NCI-H187 treated with DMSO at 0.1 percent for 48 hours (cell line): ENCODE measurements at regions not wholly inside any gene's neighbourhood (a gene's known extent, or its start where the extent isn't known, plus 50 kb on each side); places are given as distances from the start of the nearest gene placed in this dataset.
"Not testable (repeated sequence)": the region's sequence is repeated elsewhere in the genome, so short reads cannot be mapped to it uniquely, and the experiment has no call there.

Experiments used
- DNase-seq: peaks from one replicate; lab custom pipeline; 2025; lab: John Stamatoyannopoulos, UW

DNA sequence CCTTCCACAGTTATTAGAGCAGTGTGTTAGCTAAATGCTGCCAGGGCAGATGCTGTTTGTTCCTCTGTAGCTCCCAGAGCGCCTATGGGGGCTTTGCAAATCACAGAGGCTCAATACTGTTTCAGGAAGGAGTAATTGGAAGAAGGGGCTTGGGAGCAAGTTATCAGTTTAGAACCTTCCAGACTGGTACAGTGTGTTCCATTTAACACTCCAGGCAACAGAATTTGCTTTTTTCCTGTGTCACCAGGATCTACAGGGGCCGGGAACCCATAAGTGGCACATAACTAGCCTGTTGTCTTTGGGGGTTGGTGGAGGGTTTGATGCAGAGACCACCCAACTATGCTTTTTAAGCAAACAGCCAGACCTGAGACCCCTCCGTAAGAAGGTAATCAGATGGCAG is 307.3 kb upstream of the KCNN2 start:
- no peak for DNase-seq

DNA sequence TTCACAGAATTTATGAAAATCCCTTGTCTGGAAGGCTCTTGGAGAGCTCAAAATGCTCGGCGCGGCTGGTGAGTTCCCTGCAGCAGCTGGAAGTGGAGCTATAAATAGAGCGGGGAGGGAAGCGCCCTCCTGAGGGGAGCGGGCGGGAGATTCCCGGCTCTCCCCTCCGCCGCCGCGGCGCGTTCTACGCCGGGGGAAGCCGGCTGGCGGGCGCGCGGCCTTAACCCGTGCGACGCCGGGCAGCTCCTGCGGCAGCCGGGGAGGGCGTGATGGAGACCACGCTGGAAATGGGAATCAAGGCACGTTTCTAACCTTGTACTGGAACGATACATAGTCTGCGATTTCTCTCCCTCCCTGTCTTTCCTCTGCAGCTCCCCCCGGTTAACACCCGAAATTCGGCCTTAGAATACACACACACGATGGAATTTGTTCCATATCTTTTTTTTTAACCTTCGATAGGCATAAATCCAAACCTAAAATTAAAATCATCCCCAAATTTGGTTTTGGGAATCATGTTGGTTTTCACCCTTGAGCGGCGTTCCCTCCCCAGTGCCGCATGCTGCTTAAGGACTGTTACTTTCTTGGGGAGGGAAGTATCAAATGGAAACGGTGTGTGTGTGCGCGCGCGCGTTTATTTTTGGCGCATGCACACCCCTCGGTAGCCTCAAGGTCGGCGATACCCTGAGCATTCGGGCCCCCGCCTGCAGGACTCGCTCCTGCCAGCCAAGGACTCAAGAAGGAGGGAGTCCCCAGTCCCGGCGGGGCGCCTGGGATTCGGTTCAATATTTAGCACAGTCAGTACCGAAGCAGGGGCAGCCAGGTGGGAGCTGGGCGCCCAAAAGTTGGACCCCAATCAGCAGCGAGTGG is 306.3 kb upstream of the KCNN2 start:
- DNase-seq, result peak; percentile 25

DNA sequence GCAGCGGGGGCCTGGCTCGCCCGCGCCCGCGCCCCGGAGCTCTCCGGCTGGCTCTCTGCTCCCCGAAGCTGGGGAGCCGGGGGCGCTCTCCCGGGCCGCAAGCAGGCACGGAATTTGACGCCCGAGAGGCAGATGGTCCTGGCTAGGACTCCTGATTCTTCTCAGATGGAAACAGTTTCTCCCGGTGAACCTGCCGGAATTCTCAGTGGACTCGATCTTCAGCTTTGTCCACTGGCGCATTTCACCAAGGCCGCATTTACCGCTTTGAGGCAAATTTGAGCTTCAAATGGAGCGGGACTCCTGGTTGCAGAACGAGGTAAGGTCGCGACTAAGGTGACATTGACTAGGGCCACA is 305.7 kb upstream of the KCNN2 start:
- no peak for DNase-seq

DNA sequence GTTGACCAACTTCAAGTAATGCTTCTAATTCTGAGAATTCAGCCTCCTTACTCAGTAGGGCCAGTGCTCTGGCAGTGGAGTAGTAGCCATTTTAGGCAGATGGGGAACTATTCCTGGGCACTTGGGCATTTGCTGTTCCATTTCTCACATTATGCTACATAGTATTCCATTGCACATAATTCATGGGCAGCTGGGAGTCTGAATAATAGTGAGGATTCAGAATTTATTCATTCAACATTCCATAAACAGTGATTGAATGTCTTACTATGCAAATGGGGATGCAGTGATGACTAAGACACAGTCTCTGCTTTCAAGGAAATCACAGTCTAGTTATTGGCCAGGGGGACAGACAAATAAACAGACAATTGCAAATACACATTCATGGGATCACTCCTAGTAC is 301.0 kb upstream of the KCNN2 start:
- DNase-seq, result no peak

DNA sequence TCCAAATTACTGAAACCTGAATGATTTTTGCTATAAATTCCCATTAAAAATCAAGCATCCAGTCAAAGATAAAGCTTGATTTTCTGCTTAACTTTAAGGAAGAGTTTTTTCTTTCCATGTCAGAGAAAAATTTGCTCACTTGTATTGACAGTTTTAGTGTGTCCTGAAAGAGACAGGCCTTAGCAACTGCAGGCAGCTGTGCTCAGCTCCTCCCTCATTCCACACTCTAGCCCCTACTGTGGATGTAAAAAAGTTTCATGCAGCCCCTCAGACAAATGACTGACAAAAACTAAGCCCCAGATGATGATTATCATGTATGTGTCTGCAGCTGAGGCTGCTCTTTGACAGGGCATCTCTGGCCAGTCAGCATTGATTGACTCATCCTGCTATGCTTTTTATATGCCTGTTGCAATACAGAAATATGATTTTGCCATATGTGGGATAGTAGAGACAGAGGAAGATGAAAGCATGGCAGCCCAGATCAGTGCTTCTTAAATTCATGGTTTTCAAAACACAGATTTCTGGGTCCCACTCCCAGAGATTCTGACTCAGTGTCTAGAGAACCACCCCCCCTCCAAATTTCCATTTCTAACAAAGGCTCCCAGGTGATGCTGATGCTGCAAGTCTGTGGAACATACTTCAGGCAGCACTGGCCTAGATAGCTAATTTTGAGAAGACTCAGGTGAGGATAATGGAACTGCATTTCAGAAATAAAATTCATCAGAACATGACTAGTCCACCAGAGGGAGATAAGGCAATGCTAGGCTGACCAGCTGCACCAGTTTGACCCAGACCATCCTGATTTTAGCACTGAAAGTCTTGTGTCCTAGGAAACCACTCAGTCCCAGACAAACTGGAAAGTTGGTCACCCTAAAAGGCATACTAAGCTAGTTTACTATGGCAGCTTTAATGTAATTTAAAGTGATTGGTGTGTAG is 298.7 kb upstream of the KCNN2 start:
- no peak for DNase-seq

GRCh38 chr5:114065912-114066311 is 296.0 kb upstream of the KCNN2 start:
- no peak for DNase-seq

DNA sequence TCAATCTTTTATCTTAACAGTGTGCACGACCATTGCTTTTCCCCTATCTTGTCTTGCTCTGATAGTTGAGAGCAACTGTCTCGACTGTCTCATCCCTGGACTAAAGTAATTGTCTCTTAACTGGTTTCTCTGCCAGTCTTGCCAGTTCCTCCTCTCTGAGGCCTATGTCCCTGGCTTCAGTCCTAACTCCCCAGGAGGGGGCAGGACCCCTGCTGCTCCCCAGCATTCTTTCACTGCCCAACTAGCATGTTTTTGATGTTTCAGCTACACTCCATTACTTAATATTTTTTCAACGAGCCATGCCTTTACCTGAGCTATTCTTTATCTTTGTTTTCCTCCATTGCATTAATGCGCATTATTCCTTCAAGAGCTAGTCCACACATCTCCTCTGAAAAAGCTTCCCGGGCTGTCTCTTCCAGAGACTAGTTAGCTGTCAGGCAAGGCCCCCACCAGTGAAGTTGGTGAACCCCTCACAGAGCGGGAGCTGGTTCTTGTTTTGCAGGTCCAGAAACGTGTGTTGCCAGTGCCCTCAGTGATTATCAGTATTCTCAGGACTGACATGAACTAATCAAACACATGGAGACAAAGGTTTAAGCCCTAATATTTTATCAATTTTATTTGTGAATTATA is 291.7 kb upstream of the KCNN2 start:
- DNase-seq, result no peak

- DNase-seq, result no peak
These were observed 272.6 kb upstream of the KCNN2 start for GRCh38 chr5:114089259-114089658.

- no peak for DNase-seq
These were observed 264.3 kb upstream of the KCNN2 start for GRCh38 chr5:114097570-114097969.

DNA sequence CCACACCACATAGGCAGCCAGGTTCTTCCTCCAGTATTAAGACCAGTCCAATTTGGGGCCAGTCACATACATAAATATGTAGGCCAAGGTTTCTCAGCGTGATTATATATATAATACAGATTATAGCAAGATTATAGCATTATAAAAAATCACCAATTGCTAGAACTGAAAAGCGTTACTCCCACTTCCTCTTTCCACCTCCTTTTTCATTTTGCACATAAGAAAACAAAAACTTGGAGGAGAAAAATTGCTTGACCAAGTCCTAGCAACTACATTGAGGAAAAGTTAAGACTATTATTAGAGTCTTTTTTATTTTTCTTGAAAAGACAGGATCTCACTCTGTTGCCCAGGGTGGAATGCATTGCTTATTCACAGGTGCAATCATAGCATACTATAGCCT is 262.7 kb upstream of the KCNN2 start:
- DNase-seq, result no peak

GRCh38 chr5:114101153-114101552 is 260.7 kb upstream of the KCNN2 start:
- DNase-seq, result no peak

DNA sequence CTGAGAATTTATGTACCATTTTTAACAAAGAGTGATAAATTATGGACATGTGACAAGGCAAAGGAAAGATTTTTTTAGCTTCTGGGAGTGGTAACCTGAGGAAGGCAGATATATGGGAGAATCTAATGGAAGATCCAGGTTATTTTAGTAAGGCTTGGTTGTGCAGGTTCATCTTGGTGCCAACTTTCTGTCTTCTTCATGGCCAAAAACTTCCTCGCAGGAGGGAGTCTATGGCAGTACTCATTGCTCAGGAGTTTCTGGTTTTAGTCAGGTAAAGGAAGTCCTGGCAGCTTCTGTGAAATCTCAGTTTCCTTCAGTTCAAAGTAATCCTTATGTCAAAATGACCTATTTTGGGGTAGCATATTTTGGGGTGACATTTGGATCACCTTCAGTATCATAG is 248.3 kb upstream of the KCNN2 start:
- no peak for DNase-seq

GRCh38 chr5:114116981-114117380 is 244.9 kb upstream of the KCNN2 start:
- DNase-seq, result no peak

DNA sequence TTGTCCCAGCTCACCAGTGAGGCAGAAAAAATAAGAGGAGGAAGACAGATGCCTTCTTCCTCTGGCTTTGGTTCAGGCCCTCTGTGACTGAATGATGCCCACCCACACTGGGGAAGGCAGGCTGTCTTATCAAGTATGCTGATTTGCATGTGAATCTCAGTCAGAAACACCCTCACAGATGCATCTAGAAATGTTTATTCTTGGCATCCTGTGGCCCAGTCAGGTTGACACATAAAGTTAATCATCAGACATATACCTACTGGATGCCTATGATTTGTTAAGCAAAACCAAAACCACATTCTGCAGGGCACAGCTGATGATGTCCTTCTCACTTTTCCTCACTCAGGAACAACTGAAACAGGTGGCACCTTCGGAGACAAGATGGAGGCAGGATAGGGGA is 243.4 kb upstream of the KCNN2 start:
- DNase-seq, result no peak

DNA sequence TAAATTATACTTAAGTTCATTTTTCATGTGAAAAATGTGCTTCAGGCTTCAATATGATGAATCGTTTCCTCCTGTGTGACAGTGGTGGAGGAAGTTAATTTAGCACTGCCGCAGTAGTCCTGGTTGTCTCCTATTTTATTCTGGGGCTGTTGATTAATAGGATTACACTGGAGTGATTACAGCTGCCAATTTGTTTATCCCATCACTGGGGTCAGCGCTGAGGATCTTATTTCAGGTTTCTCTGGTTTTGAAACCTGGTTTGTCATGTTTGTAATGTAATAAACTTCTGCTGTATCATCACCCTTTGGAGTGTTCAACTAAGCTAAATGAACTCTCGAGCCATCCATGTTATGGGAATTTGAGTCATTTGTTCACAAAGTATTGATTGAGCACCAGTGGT is 241.7 kb upstream of the KCNN2 start:
- no peak for DNase-seq

GRCh38 chr5:114122852-114123251 is 239.0 kb upstream of the KCNN2 start:
- DNase-seq, result no peak

- no peak for DNase-seq
These were observed 238.2 kb upstream of the KCNN2 start for GRCh38 chr5:114123654-114124053.

DNA sequence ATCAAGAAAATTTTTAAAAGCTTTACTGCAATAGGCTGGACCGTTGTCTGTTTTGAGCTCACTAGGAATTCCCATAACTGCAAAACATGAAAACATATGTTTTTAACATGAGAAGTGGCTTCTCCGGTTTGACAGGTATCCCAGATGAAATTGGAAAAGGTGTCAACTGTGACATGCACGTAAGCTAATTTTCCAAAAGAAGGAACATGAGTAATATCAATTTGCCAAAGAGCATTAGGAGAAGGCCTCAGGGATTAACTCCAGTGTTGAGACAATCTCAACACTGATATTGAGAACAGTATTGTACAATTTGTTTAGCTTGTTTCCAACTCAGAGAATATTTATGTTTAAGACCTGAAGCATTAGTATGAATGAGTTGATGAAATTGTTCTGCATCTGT is 215.5 kb upstream of the KCNN2 start:
- no peak for DNase-seq

- DNase-seq, result no peak
These were observed 213.6 kb upstream of the KCNN2 start for GRCh38 chr5:114148253-114148652.

DNA sequence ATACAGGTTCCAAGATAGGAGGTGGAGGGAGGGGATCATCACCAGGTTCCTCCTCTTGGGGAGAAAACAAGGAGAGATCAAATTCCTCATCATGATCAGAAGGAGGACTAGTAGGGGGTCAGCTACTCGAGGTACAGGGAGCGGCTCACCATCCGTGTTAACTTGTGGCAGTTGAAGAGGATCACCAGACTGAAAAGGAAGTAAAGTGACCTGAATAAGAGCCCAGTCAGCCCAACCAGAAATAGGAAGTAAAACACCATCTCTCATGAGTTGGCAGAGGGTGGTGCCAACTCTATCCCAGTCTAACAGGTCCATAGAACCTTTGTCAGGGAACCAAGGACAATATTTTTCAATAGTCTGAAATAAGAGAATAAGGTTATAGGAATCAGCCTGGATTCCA is 213.1 kb upstream of the KCNN2 start:
- DNase-seq, result not testable (repeated sequence)

- no peak for DNase-seq
These were observed 209.1 kb upstream of the KCNN2 start for GRCh38 chr5:114152656-114153360.

GRCh38 chr5:114153392-114153791 is 208.5 kb upstream of the KCNN2 start:
- no peak for DNase-seq
